ENCODE measurements at regions not wholly inside any gene's neighbourhood (a gene's known extent, or its start where the extent isn't known, plus 50 kb on each side); places are given as distances from the start of the nearest gene placed in this dataset.
"Not testable (repeated sequence)": the region's sequence is repeated elsewhere in the genome, so short reads cannot be mapped to it uniquely, and the experiment has no call there.

DNA sequence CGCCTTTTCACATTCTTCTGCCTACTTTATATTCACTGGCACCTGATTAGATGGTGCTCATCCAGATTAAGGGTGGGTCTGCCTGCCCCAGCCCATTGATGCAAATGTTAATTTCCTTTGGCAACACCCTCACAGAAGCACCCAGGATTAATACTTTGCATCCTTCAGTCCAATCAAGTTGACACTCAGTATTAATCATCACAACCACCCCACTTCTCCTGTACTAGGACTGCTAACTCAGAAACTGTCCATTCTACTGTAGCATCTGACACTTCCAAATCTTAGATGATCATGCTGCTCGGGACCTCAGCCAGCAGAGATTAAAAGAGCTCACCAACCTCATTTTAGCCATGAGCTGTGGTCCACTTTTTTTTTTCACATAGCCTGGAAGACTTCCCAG is 268.5 kb downstream of the SATB2 start:
- TF ChIP-seq, protein P1, sequence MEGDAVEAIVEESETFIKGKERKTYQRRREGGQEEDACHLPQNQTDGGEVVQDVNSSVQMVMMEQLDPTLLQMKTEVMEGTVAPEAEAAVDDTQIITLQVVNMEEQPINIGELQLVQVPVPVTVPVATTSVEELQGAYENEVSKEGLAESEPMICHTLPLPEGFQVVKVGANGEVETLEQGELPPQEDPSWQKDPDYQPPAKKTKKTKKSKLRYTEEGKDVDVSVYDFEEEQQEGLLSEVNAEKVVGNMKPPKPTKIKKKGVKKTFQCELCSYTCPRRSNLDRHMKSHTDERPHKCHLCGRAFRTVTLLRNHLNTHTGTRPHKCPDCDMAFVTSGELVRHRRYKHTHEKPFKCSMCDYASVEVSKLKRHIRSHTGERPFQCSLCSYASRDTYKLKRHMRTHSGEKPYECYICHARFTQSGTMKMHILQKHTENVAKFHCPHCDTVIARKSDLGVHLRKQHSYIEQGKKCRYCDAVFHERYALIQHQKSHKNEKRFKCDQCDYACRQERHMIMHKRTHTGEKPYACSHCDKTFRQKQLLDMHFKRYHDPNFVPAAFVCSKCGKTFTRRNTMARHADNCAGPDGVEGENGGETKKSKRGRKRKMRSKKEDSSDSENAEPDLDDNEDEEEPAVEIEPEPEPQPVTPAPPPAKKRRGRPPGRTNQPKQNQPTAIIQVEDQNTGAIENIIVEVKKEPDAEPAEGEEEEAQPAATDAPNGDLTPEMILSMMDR (IDR thresholded peaks at IDR 0.05; ENCODE audit: insufficient read depth, low read depth, low read length), result no peak
- H3K4me3 ChIP-seq (ENCODE audit: low read depth, low read length), result no peak overlapping the region
- no peak for DNase-seq (ENCODE audit: low read depth)
- no peaks in the 10 kb centered on the region for H3K36me3 ChIP-seq (ENCODE audit: control insufficient read depth, insufficient read depth, low read length)
- H3K27me3 ChIP-seq (ENCODE audit: control insufficient read depth, insufficient read depth, low read length), result no peaks in the 10 kb centered on the region
- ChIA-PET POLR2A (no interaction called here), CTCF (interaction anchor here (0.6 to 1.0 kb wide), 2 partner anchors 17 to 66 kb away, joined by 3 read pairs; no protein-coding TSS in a partner anchor)

DNA sequence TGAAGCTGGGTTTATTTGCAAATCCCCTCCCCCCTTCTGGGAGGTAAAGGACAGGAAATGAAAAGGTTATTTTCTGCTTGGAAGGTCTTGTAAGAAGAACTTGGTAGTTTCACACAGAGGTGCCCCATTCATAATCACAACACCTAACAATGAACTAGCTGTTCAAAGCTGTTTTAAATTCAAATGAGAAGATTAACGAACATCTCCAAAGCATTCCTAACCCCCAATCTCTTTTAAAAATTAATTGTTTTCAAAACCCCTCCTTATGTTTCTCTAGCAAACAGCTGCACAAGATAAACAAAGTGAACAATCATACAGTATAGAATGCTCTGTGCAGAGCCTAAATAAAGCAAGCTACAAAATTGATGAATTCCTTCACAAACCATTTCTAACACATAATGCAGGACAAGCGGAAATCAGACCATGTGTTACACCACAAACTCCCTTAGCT is 271.4 kb downstream of the SATB2 start:
- Histone ChIP-seq H3K27me3 (ENCODE audit: control insufficient read depth, insufficient read depth, low read length) (no peaks in the 10 kb centered on the region), H3K36me3 (ENCODE audit: control insufficient read depth, insufficient read depth, low read length) (no peaks in the 10 kb centered on the region), H3K4me3 (ENCODE audit: low read depth, low read length) (no peak overlapping the region)
- DNase-seq (ENCODE audit: low read depth), result no peak
- ChIA-PET POLR2A (no interaction called here), CTCF (no interaction called here)
- TF ChIP-seq, protein P1 (IDR thresholded peaks at IDR 0.05; ENCODE audit: insufficient read depth, low read depth, low read length), result no peak

DNA sequence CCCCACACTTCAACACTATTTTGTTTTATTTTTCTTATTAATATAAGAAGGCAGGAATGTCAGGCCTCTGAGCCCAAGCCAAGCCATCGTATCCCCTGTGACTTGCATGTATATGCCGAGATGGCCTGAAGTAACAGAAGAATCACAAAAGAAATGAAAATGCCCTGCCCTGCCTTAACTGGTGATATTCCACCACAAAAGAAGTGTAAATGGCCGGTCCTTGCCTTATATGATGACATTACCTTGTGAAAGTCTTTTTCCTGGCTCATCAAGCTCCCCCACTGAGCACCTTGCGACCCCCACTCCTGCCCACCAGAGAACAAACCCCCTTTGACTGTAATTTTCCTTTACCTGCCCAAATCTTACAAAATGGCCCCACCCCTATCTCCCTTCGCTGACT is 272.6 kb downstream of the SATB2 start:
- CTCF ChIA-PET; H3K27me3 ChIP-seq (ENCODE audit: control insufficient read depth, insufficient read depth, low read length); H3K4me3 ChIP-seq (ENCODE audit: low read depth, low read length); DNase-seq (ENCODE audit: low read depth); H3K36me3 ChIP-seq (ENCODE audit: control insufficient read depth, insufficient read depth, low read length); POLR2A ChIA-PET: not testable (repeated sequence)

DNA sequence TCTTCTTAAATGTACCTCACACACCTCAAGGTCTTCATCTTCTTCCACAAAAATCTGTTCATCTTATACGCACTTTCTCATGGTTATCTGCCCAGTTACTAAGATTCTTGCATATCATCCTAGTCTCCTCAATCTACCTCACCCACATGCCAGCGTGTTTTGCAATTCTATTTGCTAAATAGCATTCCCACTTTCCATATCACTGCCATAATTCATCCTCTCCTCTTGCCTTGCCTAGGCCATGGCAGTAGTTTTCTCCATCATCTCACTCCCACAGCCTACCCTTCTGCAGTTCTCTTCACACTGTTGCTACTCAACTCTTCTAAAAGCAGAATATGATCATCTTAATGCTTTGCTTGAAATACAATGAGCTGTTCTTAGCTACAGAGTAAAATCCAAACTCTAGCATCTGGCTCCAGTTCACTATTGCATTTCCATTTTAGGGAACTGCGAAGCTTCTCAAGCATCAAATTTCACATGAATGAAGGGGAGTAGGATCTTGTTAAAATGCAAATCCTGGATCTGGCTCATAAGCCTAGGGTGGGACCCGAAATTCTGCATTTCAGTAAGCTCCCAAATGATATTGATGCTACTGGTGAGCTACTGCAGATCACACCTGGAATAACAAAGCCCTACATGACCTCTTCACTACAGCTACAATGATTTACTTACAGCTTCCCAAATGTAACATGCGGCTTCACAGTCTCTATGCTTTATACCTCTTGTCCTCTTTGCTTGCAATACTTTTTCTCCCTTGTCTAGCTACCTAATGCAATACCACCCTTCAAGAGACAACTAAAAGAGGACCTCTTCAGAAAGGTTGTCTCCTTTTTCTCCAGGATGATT is 293.9 kb downstream of the SATB2 start:
- H3K27me3 ChIP-seq (ENCODE audit: control insufficient read depth, insufficient read depth, low read length), result no peaks in the 10 kb centered on the region
- ChIA-PET CTCF (interaction anchor here (0.6 to 0.9 kb wide), 2 partner anchors 32 to 1758 kb away, joined by 3 read pairs; no protein-coding TSS in a partner anchor), POLR2A (no interaction called here)
- TF ChIP-seq, protein P1 (IDR thresholded peaks at IDR 0.05; ENCODE audit: insufficient read depth, low read depth, low read length), result no peak
- no peak for DNase-seq (ENCODE audit: low read depth)
- H3K36me3 ChIP-seq (ENCODE audit: control insufficient read depth, insufficient read depth, low read length), result no peaks in the 10 kb centered on the region
- no peak overlapping the region for H3K4me3 ChIP-seq (ENCODE audit: low read depth, low read length)

DNA sequence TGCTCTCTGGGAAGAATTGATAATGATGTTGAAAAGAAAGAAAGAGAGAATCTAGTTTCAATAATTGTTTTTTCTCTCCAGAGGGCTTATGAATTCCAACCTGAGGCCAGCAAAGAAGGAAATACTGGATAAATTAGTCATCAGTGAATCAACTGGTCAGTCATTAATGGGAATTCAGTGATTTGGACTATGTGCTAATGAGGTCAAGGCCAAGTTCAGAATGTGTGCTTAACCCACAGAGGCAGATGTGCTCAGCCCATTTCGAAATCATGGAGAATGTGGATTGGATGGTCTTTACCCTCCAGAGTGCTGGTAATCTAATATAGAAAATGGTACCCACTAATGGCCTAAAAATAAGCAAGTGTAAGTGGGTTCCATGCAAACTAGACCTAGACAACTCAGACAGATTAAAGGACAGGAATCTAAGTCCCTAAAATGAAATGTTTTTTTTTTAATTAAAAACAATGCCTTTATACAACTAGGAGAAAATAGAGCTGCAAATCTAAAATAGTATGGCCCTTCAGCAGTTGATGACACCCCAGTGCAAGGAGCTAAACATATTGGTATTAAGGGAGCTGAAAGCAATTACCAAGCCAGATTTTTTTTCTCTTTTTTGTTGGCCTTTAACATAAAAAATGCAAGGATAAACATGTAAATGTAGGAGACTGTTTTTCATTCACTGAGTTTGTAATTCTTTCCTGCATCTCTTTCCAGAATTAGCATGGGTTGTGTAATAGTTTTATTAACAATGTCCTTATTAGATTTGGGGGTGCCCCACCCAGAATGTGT is 296.9 kb downstream of the SATB2 start:
- Histone ChIP-seq H3K27me3 (ENCODE audit: control insufficient read depth, insufficient read depth, low read length) (no peaks in the 10 kb centered on the region), H3K4me3 (ENCODE audit: low read depth, low read length) (no peak overlapping the region), H3K36me3 (ENCODE audit: control insufficient read depth, insufficient read depth, low read length) (no peaks in the 10 kb centered on the region)
- POLR2A ChIA-PET, result no interaction called here
- peak; percentile 82 for DNase-seq (ENCODE audit: low read depth)
- TF ChIP-seq, protein P1 (IDR thresholded peaks at IDR 0.05; ENCODE audit: insufficient read depth, low read depth, low read length), result no peak
- CTCF ChIA-PET, result interaction anchor here (0.6 kb wide), 1 partner anchor 33 kb away, joined by 3 read pairs; no protein-coding TSS in a partner anchor
